ENCODE measurements at regions not wholly inside any gene's neighbourhood (a gene's known extent, or its start where the extent isn't known, plus 50 kb on each side); places are given as distances from the start of the nearest gene placed in this dataset.

DNA sequence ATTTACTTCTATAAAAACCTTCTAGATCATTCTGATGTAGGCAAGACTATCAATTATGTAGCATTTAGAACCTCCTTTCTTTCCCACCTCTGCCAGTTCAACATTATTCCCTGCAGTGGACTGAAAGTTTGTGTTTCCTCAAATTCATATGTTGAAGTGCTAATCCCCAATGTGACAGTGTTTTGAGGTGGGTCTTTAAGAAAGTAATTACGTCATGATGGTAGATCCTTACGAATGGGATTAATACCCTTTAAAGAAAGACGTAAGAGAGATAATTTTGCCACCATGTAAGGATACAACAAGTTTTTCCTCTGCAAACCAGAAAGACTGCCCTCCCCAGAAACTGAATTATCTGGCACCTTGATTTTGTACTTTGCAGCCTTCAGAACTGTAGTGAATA, 1489.7 kb upstream of the SEL1L start:
- no peak overlapping the region for H3K4me3 ChIP-seq (ENCODE audit: low read depth, low read length)
- TF ChIP-seq, protein P1, sequence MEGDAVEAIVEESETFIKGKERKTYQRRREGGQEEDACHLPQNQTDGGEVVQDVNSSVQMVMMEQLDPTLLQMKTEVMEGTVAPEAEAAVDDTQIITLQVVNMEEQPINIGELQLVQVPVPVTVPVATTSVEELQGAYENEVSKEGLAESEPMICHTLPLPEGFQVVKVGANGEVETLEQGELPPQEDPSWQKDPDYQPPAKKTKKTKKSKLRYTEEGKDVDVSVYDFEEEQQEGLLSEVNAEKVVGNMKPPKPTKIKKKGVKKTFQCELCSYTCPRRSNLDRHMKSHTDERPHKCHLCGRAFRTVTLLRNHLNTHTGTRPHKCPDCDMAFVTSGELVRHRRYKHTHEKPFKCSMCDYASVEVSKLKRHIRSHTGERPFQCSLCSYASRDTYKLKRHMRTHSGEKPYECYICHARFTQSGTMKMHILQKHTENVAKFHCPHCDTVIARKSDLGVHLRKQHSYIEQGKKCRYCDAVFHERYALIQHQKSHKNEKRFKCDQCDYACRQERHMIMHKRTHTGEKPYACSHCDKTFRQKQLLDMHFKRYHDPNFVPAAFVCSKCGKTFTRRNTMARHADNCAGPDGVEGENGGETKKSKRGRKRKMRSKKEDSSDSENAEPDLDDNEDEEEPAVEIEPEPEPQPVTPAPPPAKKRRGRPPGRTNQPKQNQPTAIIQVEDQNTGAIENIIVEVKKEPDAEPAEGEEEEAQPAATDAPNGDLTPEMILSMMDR (IDR thresholded peaks at IDR 0.05; ENCODE audit: low read depth, low read length), result no peak

DNA sequence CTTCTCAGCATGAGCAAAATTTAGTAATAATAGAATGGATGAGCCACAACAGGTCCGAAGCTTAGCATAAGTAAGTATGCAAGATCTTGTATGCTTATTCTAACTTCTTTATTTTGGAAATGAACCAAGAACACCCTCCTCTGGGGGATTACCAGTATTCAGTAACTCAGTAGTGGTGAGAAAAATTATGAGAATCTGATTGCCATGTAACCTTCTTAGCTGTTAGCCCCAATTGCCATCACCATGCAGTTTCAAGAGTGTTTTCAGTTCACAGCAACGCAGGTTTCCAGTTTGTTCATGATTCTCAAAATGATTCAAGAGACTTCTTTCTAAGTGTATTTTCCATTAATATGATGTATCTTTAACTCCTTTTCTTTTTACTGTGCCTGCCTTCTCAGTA, 1507.6 kb upstream of the SEL1L start:
- TF ChIP-seq, protein P1 (IDR thresholded peaks at IDR 0.05; ENCODE audit: low read depth, low read length), result no peak

DNA sequence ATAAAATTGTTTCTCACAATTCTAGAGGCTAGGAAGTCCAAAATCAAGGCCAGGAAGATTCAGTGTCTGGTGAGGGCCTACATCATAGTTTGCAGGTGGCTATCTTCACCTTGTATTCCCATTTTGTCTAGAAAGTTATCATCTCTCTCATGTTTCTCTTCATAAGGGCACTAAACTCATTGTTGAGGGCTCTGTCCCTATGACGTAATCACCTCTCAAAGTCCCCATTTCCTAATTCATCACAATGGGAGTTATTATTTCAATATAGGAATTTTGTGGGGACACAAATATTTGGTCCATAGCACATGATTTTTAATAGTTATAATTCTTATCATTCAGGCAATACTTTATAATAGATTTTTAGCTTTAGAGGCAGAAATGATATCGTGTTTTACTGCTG, 1509.2 kb upstream of the SEL1L start:
- TF ChIP-seq, protein P1 (IDR thresholded peaks at IDR 0.05; ENCODE audit: low read depth, low read length), result no peak
- H3K4me3 ChIP-seq (ENCODE audit: low read depth, low read length), result no peak overlapping the region

More for the DNA sequence above, 1507.6 kb upstream of the SEL1L start:
- no peak overlapping the region for H3K4me3 ChIP-seq (ENCODE audit: low read depth, low read length)

DNA sequence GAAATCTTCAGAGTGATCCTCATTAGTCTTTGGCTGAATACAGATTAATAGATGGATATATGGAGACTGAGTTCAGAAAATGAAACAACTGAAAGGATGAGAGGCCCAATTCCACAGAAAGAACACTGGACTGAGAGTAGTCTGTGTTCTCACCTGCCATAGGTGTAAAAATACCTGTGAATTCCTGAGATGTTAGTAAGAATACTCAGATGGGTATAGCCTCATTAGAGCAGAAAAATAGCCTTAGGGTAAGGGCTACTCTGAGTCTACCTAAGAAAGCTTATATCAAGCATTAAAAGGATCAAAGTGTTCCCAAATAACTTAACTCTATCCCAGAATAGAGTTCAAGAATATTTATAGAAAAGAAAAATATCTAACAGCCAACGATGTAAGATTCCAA, 1510.3 kb upstream of the SEL1L start:
- no peak overlapping the region for H3K4me3 ChIP-seq (ENCODE audit: low read depth, low read length)
- TF ChIP-seq, protein P1 (IDR thresholded peaks at IDR 0.05; ENCODE audit: low read depth, low read length), result no peak

DNA sequence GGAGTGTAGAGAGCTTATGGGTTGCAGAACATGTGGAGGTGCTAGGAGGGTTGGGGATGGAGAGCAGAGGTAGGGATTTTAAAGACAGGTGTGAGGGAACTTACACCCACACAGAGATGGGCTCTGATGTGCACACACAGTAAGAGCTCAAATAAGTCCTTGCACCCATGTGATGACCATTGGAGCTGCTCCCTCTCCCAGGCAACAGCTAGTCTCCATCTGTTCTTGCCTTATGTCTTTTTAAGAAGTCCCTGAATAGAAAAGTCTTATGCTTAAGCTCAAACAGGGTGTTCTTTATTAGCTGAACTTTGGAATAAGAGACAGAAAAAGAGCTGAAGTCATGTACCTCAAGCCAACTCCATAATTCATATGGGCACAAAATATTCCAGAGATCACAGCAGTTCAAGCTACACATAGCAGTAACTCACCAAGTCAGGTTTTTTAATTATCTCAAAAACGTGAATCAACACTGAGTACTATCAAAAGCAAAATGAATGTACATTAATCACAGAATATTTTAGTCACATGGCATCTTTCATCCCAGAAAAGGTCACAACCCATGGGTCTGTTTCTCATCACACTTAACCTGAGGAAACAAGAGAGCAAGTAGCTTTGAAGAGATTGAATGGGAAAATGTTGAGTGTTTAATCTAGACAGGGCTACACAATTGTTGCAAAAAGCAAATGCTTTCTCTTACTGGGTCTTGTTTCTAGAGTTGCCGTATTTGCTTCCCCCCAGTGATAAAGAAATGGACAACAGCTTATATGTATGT, 1513.6 kb upstream of the SEL1L start:
- H3K4me3 ChIP-seq (ENCODE audit: low read depth, low read length), result no peak overlapping the region

DNA sequence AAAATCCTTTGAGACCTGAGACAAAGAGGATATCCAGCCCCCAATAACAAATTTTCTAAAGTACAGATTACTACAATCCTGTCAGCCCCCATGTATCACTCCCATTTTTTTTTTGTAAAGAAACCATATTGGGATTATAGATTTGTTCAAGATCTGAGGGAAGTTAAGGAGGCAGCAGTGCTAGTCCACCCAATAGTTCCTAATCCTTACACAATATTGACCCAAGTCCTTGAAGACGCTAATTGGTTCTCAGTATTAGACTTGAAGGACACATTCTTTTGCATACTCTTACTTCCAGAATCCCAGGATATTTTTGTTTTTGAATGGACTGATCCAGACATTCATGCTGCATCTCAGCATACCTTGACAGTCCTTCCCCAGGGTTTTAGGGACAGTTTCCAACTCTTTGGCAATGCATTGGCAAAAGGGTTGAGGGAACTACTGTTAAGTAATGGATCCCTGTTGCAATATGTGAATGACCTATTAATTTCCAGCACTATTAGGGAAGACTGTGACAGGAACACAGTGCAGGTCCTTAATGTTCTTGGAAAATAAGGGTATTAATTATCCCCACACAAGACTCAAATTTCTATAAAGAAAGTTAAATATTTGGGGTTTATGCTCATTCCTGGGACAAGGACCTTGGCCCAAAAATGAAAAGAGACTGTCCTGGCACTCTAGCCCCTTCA, 1519.5 kb upstream of the SEL1L start:
- TF ChIP-seq, protein P1 (IDR thresholded peaks at IDR 0.05; ENCODE audit: low read depth, low read length), result no peak
- no peak overlapping the region for H3K4me3 ChIP-seq (ENCODE audit: low read depth, low read length)

More for the DNA sequence above, 1513.6 kb upstream of the SEL1L start:
- TF ChIP-seq, protein P1 (IDR thresholded peaks at IDR 0.05; ENCODE audit: low read depth, low read length), result no peak

DNA sequence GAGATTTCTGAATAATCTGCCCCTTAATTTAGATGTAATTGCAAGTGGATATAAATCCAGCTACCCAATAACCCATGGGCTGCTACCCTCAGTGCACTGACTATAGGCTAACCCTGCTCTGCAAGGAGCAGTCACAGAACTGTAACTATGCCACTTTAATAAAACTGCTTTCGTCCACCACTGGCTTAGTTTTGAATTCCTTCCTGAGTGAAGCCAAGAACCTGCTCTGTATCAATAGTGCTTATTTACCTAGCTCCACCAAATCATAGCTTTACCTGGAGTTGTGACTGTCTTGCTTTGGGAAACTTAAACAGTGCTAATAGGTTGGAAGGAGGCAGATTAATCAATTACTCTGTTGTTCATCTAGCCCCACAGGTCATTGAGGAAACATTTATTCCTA, 1524.4 kb upstream of the SEL1L start:
- TF ChIP-seq, protein P1 (IDR thresholded peaks at IDR 0.05; ENCODE audit: low read depth, low read length), result no peak
- no peak overlapping the region for H3K4me3 ChIP-seq (ENCODE audit: low read depth, low read length)

All from WI38 (cell line).